CD14-positive monocyte (primary cell): ENCODE measurements at regions not wholly inside any gene's neighbourhood (a gene's known extent, or its start where the extent isn't known, plus 50 kb on each side); places are given as distances from the start of the nearest gene placed in this dataset.

Source experiments
- DNase-seq, 3 donors: peaks; one replicate each; pipeline ENCODE4 v3.0.0-alpha.2; 2011 to 2022
- H2AFZ ChIP-seq: 2 replicates; pipeline ENCODE4 v1.6.0; 2012; ENCODE audit warnings: mild to moderate bottlenecking, low read depth, low read length, inconsistent platforms; ENCODE audit not compliant: insufficient read depth, poor library complexity, severe bottlenecking
- H3K27ac ChIP-seq, 2 donors: 1 replicate in 1 of 2; 2 replicates in 1 of 2; pipeline ENCODE4 v1.5.1; 2012 to 2013; ENCODE audit warnings: low read length in 2 of 2, control low read depth in 1 of 2, inconsistent platforms in 1 of 2, low read depth in 1 of 2, mild to moderate bottlenecking in 1 of 2
- H3K27me3 ChIP-seq, 2 donors: one replicate each; pipeline versions ENCODE4 v1.6.0 to v1.6.1; 2011 to 2013; ENCODE audit warnings: low read length in 2 of 2; ENCODE audit not compliant: control insufficient read depth in 2 of 2, insufficient read depth in 2 of 2
- H3K36me3 ChIP-seq, 2 donors: replicated peaks in 1 of 2; 1 replicate in 1 of 2; 2 replicates in 1 of 2; pipeline versions ENCODE4 v1.5.1 to v1.6.1; 2012 to 2013; ENCODE audit warnings: low read length in 2 of 2, control low read depth in 1 of 2, inconsistent platforms in 1 of 2, mild to moderate bottlenecking in 1 of 2; ENCODE audit not compliant: insufficient read depth in 2 of 2, control insufficient read depth in 1 of 2
- H3K4me1 ChIP-seq, 2 donors: 1 replicate in 1 of 2; 2 replicates in 1 of 2; pipeline versions ENCODE4 v1.5.1 to v1.6.1; 2012 to 2013; ENCODE audit warnings: low read length in 2 of 2, control low read depth in 1 of 2, inconsistent platforms in 1 of 2, mild to moderate bottlenecking in 1 of 2, moderate library complexity in 1 of 2; ENCODE audit not compliant: insufficient read depth in 2 of 2, control insufficient read depth in 1 of 2
- H3K4me2 ChIP-seq: replicated peaks from 2 replicates; pipeline ENCODE3; 2012; ENCODE audit warnings: low read length, moderate library complexity, mild to moderate bottlenecking; ENCODE audit not compliant: poor library complexity, severe bottlenecking; ENCODE audit errors: extremely low read depth
- H3K4me3 ChIP-seq, 3 experiments: fragments of 200-600 bp in 1 of 3; sonication (generic) in 1 of 3; replicated peaks in 1 of 3; 1 replicate in 2 of 3; 2 replicates in 1 of 3; pipeline ENCODE4 v1.5.1; 2011 to 2013; ENCODE audit warnings: low read length in 3 of 3, mild to moderate bottlenecking in 3 of 3, control low read depth in 2 of 3, low read depth in 2 of 3, inconsistent platforms in 1 of 3, moderate library complexity in 1 of 3
- H3K79me2 ChIP-seq: 2 replicates; pipeline ENCODE4 v1.6.0; 2012; ENCODE audit warnings: mild to moderate bottlenecking, control low read depth, inconsistent platforms, low read length, moderate library complexity; ENCODE audit not compliant: insufficient read depth
- H3K9ac ChIP-seq: 2 replicates; pipeline ENCODE4 v1.6.0; 2017; ENCODE audit warnings: low read length, mild to moderate bottlenecking; ENCODE audit not compliant: insufficient read depth, poor library complexity, severe bottlenecking
- H3K9me3 ChIP-seq, 2 donors: replicated peaks in 1 of 2; 1 replicate in 1 of 2; 2 replicates in 1 of 2; pipeline versions ENCODE4 v1.5.1 to v1.6.1; 2012 to 2013; ENCODE audit warnings: low read length in 2 of 2, control low read depth in 1 of 2; ENCODE audit not compliant: control insufficient read depth in 1 of 2, insufficient read depth in 1 of 2
- H4K20me1 ChIP-seq: 2 replicates; pipeline ENCODE4 v1.6.0; 2012; ENCODE audit warnings: mild to moderate bottlenecking, low read length, control low read depth, moderate library complexity; ENCODE audit not compliant: insufficient read depth
- H3K27ac Mint-ChIP-seq, 7 donors: one replicate each; pipeline ENCODE4 v1.8.0; 2020; ENCODE audit warnings: mild to moderate bottlenecking in 7 of 7, mixed read lengths in 7 of 7, moderate library complexity in 6 of 7, inconsistent platforms in 2 of 7
- H3K27me3 Mint-ChIP-seq, 3 donors: one replicate each; pipeline ENCODE4 v1.8.0; 2021 to 2022; ENCODE audit warnings: low read depth in 3 of 3, mild to moderate bottlenecking in 3 of 3, mixed read lengths in 3 of 3, moderate library complexity in 3 of 3, inconsistent platforms in 1 of 3
- H3K36me3 Mint-ChIP-seq, 2 donors: one replicate each; pipeline ENCODE4 v1.8.0; 2020; ENCODE audit warnings: mixed read lengths in 2 of 2, inconsistent platforms in 1 of 2, mild to moderate bottlenecking in 1 of 2
- H3K4me1 Mint-ChIP-seq: one replicate; pipeline ENCODE4 v1.8.0; 2020; ENCODE audit warnings: mild to moderate bottlenecking, mixed read lengths
- H3K4me3 Mint-ChIP-seq, 2 donors: one replicate each; pipeline ENCODE4 v1.8.0; 2020; ENCODE audit warnings: mild to moderate bottlenecking in 2 of 2, mixed read lengths in 2 of 2, moderate library complexity in 1 of 2
- H3K9me3 Mint-ChIP-seq, 7 donors: one replicate each; pipeline ENCODE4 v1.8.0; 2020 to 2022; ENCODE audit warnings: mixed read lengths in 7 of 7, mild to moderate bottlenecking in 6 of 7, moderate library complexity in 6 of 7, inconsistent platforms in 2 of 7
- CTCF ChIP-seq: fragments of 200-600 bp; IDR thresholded peaks from one replicate; pipeline ENCODE4 v1.8.0; 2022; ENCODE audit warnings: antibody characterized with exemption, mild to moderate bottlenecking
- WGBS: methylation state at CpG from one replicate; pipeline ENCODE4 v1.1.5; 2013; ENCODE audit warnings: missing lambda C conversion rate; ENCODE audit not compliant: insufficient coverage; 5-methylcytosine and 5-hydroxymethylcytosine counted together
- intact Hi-C, 2 donors: fragments of 100-400 bp; cut with micrococcal nuclease; formaldehyde crosslinking; loops; one replicate each; pipeline versions ENCODE4 v1.15.0 to v1.15.1; 2023

GRCh38 chr2:215556979-215557378, 121.1 kb upstream of the FN1 start:
- 86% methylated on average over 3 of the region's 3 CpGs for WGBS
- no peak overlapping the region for H3K4me2 ChIP-seq

GRCh38 chr2:215554689-215555498, 119.0 kb upstream of the FN1 start:
- Histone ChIP-seq H2AFZ (no peak overlapping the region), H3K27ac (no peak overlapping the region), H3K4me3 (no peak overlapping the region), H3K79me2 (no peaks in the 10 kb centered on the region), H3K36me3 (no peaks in the 10 kb centered on the region), H3K9me3 (no peaks in the 10 kb centered on the region), H4K20me1 (no peaks in the 10 kb centered on the region), H3K27me3 (no peaks in the 10 kb centered on the region), H3K9ac (no peak overlapping the region), H3K4me1 (no peaks in the 10 kb centered on the region), H3K4me2 (no peak overlapping the region)
- no peak for TF ChIP-seq CTCF
- H3K27ac Mint-ChIP-seq: no peak overlapping the region
- no peak for DNase-seq
- H3K4me3 Mint-ChIP-seq: no peak overlapping the region
- H3K36me3 Mint-ChIP-seq: no peaks in the 10 kb centered on the region
- peaks cover 0 to 9% (median 8%) of the 10 kb centered on the region in 3 donors for H3K27me3 Mint-ChIP-seq
- peaks cover 0 to 4% (median 0%) of the 10 kb centered on the region in 7 donors for H3K9me3 Mint-ChIP-seq
- WGBS: 50% methylated on average over 2 of the region's 5 CpGs
- peaks cover 2% of the 10 kb centered on the region for H3K4me1 Mint-ChIP-seq
- intact Hi-C loops: no loop called here

More at GRCh38 chr2:215556979-215557378, 121.1 kb upstream of the FN1 start:
- H2AFZ ChIP-seq: no peak overlapping the region
- DNase-seq: no peak
- H3K27ac ChIP-seq: no peak overlapping the region
- peaks cover 2% of the 10 kb centered on the region for H3K4me1 Mint-ChIP-seq
- no peaks in the 10 kb centered on the region for H3K4me1 ChIP-seq
- H3K4me3 ChIP-seq: no peak overlapping the region
- H3K36me3 ChIP-seq: no peaks in the 10 kb centered on the region
- H3K9me3 Mint-ChIP-seq: peaks cover 0 to 12% (median 2%) of the 10 kb centered on the region in 7 donors
- no peak for TF ChIP-seq CTCF
- H3K79me2 ChIP-seq: no peaks in the 10 kb centered on the region
- H3K27me3 ChIP-seq: no peaks in the 10 kb centered on the region
- no peaks in the 10 kb centered on the region for H4K20me1 ChIP-seq
- intact Hi-C loops: no loop called here
- no peak overlapping the region for H3K4me3 Mint-ChIP-seq
- no peak overlapping the region for H3K27ac Mint-ChIP-seq
- no peaks in the 10 kb centered on the region for H3K36me3 Mint-ChIP-seq
- H3K9ac ChIP-seq: no peak overlapping the region
- H3K27me3 Mint-ChIP-seq: peaks cover 0 to 9% (median 8%) of the 10 kb centered on the region in 3 donors
- no peaks in the 10 kb centered on the region for H3K9me3 ChIP-seq
